ENCODE measurements at regions not wholly inside any gene's neighbourhood (a gene's known extent, or its start where the extent isn't known, plus 50 kb on each side); places are given as distances from the start of the nearest gene placed in this dataset.

- TF ChIP-seq POLR2A (IDR thresholded peaks at IDR 0.05): no peak
- TF ChIP-seq, protein P1, sequence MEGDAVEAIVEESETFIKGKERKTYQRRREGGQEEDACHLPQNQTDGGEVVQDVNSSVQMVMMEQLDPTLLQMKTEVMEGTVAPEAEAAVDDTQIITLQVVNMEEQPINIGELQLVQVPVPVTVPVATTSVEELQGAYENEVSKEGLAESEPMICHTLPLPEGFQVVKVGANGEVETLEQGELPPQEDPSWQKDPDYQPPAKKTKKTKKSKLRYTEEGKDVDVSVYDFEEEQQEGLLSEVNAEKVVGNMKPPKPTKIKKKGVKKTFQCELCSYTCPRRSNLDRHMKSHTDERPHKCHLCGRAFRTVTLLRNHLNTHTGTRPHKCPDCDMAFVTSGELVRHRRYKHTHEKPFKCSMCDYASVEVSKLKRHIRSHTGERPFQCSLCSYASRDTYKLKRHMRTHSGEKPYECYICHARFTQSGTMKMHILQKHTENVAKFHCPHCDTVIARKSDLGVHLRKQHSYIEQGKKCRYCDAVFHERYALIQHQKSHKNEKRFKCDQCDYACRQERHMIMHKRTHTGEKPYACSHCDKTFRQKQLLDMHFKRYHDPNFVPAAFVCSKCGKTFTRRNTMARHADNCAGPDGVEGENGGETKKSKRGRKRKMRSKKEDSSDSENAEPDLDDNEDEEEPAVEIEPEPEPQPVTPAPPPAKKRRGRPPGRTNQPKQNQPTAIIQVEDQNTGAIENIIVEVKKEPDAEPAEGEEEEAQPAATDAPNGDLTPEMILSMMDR (IDR thresholded peaks at IDR 0.05): no peak
Measured at GRCh38 chr5:166708291-166708690, 1583.2 kb upstream of the WWC1 start.

Measured in thyroid gland (tissue), 4 donors.